K562 (cell line): ENCODE measurements at regions not wholly inside any gene's neighbourhood (a gene's known extent, or its start where the extent isn't known, plus 50 kb on each side); places are given as distances from the start of the nearest gene placed in this dataset.

Experiments
- ATAC-seq: fragments of 200-7000 bp; cut with Tn5 transposase; 3 replicates; pipeline ENCODE4 v1.9.1; 2020; ENCODE audit warnings: moderate library complexity
- BruUV-seq: library from RNA; stranded (reverse); fragments of 400-500 nt; replicated peaks from 2 replicates; lab custom pipeline; 2021; lab: Mats Ljungman, UMichigan
- CTCF ChIA-PET: fragments of 300-600 bp; formaldehyde crosslinking; extraction: SDS; loops from one replicate; lab custom pipeline; 2021; ENCODE audit warnings: low intra/inter-chr PET ratio; lab: Yijun Ruan, JAX
- POLR2A ChIA-PET: fragments of 300-600, 350-650 bp; sonication (Branson Sonifier 250); formaldehyde crosslinking; extraction: SDS; loops from one replicate; lab custom pipeline; 2021; ENCODE audit warnings: antibody characterized with exemption, inconsistent platforms; lab: Yijun Ruan, JAX
- DNase-seq, 4 experiments: peaks; one replicate each; pipeline versions ENCODE4 v3.0.0 to v3.0.0-alpha.2; 2011 to 2018; ENCODE audit warnings: low spot score in 3 of 4, mixed read lengths in 3 of 4; ENCODE audit errors: extremely low read depth in 1 of 4
- FAIRE-seq: peaks from 2 replicates; lab custom pipeline; 2011; peaks lifted over from hg19 to GRCh38; lab: Jason Lieb, UNC
- H2AFZ ChIP-seq: 2 replicates; pipeline ENCODE4 v1.6.0; 2011; ENCODE audit warnings: low read depth, low read length, control low read depth, inconsistent platforms
- H3K27ac ChIP-seq: fragments of 200-600 bp; 3 replicates; pipeline ENCODE4 v1.8.0; 2011; ENCODE audit warnings: low read depth, mild to moderate bottlenecking, control low read depth, inconsistent platforms, low read length, moderate library complexity, mixed read lengths; ENCODE audit errors: extremely low read depth
- H3K27me3 ChIP-seq, 2 experiments: fragments of 300-600 bp in 1 of 2; 2 replicates in 1 of 2; 3 replicates in 1 of 2; pipeline versions ENCODE4 v1.6.0 to v1.8.0; 2011; ENCODE audit warnings: inconsistent platforms in 2 of 2, low read length in 2 of 2, mild to moderate bottlenecking in 1 of 2, mixed read lengths in 1 of 2, moderate library complexity in 1 of 2; ENCODE audit not compliant: control insufficient read depth in 2 of 2, insufficient read depth in 2 of 2
- H3K36me3 ChIP-seq: fragments of 300-600 bp; 3 replicates; pipeline ENCODE4 v1.8.0; 2011; ENCODE audit warnings: mild to moderate bottlenecking, low read length, inconsistent platforms; ENCODE audit not compliant: control insufficient read depth, insufficient read depth
- H3K4me1 ChIP-seq, 2 experiments: fragments of 200-600 bp in 1 of 2; replicated peaks in 1 of 2; 2 replicates in 1 of 2; 3 replicates in 1 of 2; pipeline versions ENCODE4 v1.5.1 to v1.8.0; 2011; ENCODE audit warnings: inconsistent platforms in 2 of 2, low read length in 2 of 2, mild to moderate bottlenecking in 1 of 2, mixed read lengths in 1 of 2, moderate library complexity in 1 of 2; ENCODE audit not compliant: control insufficient read depth in 2 of 2, insufficient read depth in 2 of 2
- H3K4me2 ChIP-seq: 2 replicates; pipeline ENCODE4 v1.6.1; 2011; ENCODE audit warnings: low read length, control low read depth, inconsistent platforms, mixed read lengths; ENCODE audit not compliant: insufficient read depth
- H3K4me3 ChIP-seq: fragments of 200-600 bp; sonication (generic), shearing (Covaris generic); 2 replicates; pipeline ENCODE4 v1.5.1; 2016; ENCODE audit warnings: control low read depth, inconsistent platforms
- H3K79me2 ChIP-seq: fragments of 200-600 bp; 3 replicates; pipeline ENCODE4 v1.8.0; 2011; ENCODE audit warnings: low read length, inconsistent platforms; ENCODE audit not compliant: control insufficient read depth, insufficient read depth
- H3K9ac ChIP-seq, 2 experiments: 2 replicates each; pipeline versions ENCODE4 v1.6.0 to v1.6.1; 2011; ENCODE audit warnings: low read depth in 2 of 2, low read length in 2 of 2, control low read depth in 1 of 2, inconsistent platforms in 1 of 2, mild to moderate bottlenecking in 1 of 2, mixed read lengths in 1 of 2; ENCODE audit not compliant: insufficient read depth in 1 of 2
- H3K9me1 ChIP-seq: one replicate; pipeline ENCODE4 v1.6.0; 2011; ENCODE audit warnings: inconsistent platforms, mild to moderate bottlenecking, low read length, moderate library complexity; ENCODE audit not compliant: control insufficient read depth, insufficient read depth
- H3K9me3 ChIP-seq: replicated peaks from 2 replicates; pipeline ENCODE4 v1.5.1; 2011; ENCODE audit warnings: low read depth, low read length, inconsistent platforms; ENCODE audit not compliant: control insufficient read depth, insufficient read depth
- H4K20me1 ChIP-seq: replicated peaks from 2 replicates; pipeline ENCODE4 v1.6.1; 2011; ENCODE audit warnings: low read length, inconsistent platforms, mixed read lengths; ENCODE audit not compliant: control insufficient read depth, insufficient read depth
- GTF2A2 ChIP-seq: IDR thresholded peaks from 2 replicates; pipeline ENCODE4 v1.6.1; 2016; ENCODE audit warnings: mild to moderate bottlenecking, missing genetic modification characterization, missing compliant biosample characterization
- WHSC1 ChIP-seq: IDR thresholded peaks from one replicate; pipeline ENCODE4 v1.6.1; 2012; ENCODE audit warnings: low read length, control low read depth, inconsistent platforms
- WGBS: fragments of 100-300 bp; shearing (Covaris generic); methylation state at CpG from one replicate; pipeline ENCODE4 v1.1.6; 2016; ENCODE audit warnings: low coverage, mixed read lengths; ENCODE audit not compliant: insufficient coverage; ENCODE audit errors: missing lambda C conversion rate; 5-methylcytosine and 5-hydroxymethylcytosine counted together
- in situ Hi-C: fragments of 300-500 bp; cut with MboI; formaldehyde crosslinking; loops from 4 replicates; pipeline ENCODE4 v1.15.0; 2018; ENCODE audit warnings: inconsistent platforms, mixed read lengths
- intact Hi-C: fragments of 100-400 bp; cut with micrococcal nuclease; formaldehyde crosslinking; loops from 2 replicates; pipeline ENCODE4 v1.14.2; 2022
- TF ChIP-seq, protein P1 (sequence below), 2 experiments: fragments of 450-650 bp; formaldehyde crosslinking in 1 of 2; IDR thresholded peaks; 2 replicates each; pipeline versions ENCODE4 v1.4.0 to v1.6.1; 2014 to 2020; ENCODE audit warnings: mild to moderate bottlenecking in 2 of 2, borderline replicate concordance in 1 of 2, low read depth in 1 of 2
- TF ChIP-seq, protein P2 (sequence below): fragments of 250-450 bp; sonication (Bioruptor Pico); IDR thresholded peaks from 2 replicates; pipeline ENCODE4 v1.8.0; 2021; ENCODE audit warnings: moderate library complexity, mild to moderate bottlenecking, inconsistent platforms

DNA sequence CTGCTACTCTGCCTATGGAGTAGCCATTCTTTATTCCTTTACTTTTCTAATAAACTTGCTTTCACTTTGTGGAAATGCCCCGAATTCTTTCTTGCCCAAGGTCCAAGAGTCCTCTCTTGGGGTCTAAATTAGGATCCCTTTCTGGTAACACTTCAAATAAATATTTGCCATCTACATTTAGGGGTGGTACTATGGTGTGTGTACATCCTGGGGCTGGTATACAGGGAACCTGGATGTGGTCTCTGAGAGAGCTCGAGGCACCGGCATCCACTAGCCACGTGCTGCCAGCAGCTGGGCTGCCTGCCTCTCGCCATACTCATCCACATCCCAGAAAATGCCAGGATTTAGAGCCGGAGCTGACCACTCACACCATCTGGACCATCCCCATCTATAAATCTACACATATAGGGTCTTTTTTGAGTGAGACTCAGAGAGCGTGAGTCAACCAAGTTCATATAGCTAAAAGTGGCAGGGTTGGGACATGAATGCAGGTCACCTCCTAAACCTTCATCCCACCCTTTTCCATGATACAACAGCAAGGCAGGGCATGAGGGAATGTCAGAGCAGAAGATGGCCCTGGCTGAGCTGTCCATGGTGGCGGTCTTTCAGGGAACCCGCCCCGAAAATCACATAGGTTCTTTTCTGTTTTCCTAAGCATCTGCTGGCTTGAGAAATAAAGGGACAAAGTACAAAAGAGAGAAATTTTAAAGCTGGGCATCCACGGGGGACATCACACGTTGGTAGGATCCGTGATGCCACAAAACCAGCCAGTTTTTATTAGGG is 76.6 kb upstream of the F3 start:
- Histone ChIP-seq H3K4me3 (no peak overlapping the region), H3K36me3 (no peaks in the 10 kb centered on the region), H3K9me1 (no peaks in the 10 kb centered on the region), H3K9ac (no peak overlapping the region), H4K20me1 (0 out of 2 replicates have a peak, but pooled peaks cover 6% of the 10 kb centered on the region), H3K27ac (no peak overlapping the region), H3K27me3 (peaks cover 0 to 27% of the 10 kb centered on the region in 2 experiments; a peak in 2 of 5 replicates), H3K79me2 (no peaks in the 10 kb centered on the region), H3K9me3 (no peaks in the 10 kb centered on the region), H2AFZ (no peak overlapping the region)
- CTCF ChIA-PET, result no interaction called here
- no peak for ATAC-seq
- no peak for DNase-seq
- in situ Hi-C loops, result no loop called here
- TF ChIP-seq GTF2A2 (tag) (no peak), WHSC1 (no peak)
- TF ChIP-seq, protein P1, sequence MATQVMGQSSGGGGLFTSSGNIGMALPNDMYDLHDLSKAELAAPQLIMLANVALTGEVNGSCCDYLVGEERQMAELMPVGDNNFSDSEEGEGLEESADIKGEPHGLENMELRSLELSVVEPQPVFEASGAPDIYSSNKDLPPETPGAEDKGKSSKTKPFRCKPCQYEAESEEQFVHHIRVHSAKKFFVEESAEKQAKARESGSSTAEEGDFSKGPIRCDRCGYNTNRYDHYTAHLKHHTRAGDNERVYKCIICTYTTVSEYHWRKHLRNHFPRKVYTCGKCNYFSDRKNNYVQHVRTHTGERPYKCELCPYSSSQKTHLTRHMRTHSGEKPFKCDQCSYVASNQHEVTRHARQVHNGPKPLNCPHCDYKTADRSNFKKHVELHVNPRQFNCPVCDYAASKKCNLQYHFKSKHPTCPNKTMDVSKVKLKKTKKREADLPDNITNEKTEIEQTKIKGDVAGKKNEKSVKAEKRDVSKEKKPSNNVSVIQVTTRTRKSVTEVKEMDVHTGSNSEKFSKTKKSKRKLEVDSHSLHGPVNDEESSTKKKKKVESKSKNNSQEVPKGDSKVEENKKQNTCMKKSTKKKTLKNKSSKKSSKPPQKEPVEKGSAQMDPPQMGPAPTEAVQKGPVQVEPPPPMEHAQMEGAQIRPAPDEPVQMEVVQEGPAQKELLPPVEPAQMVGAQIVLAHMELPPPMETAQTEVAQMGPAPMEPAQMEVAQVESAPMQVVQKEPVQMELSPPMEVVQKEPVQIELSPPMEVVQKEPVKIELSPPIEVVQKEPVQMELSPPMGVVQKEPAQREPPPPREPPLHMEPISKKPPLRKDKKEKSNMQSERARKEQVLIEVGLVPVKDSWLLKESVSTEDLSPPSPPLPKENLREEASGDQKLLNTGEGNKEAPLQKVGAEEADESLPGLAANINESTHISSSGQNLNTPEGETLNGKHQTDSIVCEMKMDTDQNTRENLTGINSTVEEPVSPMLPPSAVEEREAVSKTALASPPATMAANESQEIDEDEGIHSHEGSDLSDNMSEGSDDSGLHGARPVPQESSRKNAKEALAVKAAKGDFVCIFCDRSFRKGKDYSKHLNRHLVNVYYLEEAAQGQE (IDR thresholded peaks at IDR 0.05; ENCODE audit: borderline replicate concordance), result peak; percentile 65
- TF ChIP-seq, protein P1 (CRISPR knock-in tag; IDR thresholded peaks at IDR 0.05; ENCODE audit: low read depth), result 0 out of 2 replicates have a peak, but pooled peaks have one; percentile 31
- TF ChIP-seq, protein P2, sequence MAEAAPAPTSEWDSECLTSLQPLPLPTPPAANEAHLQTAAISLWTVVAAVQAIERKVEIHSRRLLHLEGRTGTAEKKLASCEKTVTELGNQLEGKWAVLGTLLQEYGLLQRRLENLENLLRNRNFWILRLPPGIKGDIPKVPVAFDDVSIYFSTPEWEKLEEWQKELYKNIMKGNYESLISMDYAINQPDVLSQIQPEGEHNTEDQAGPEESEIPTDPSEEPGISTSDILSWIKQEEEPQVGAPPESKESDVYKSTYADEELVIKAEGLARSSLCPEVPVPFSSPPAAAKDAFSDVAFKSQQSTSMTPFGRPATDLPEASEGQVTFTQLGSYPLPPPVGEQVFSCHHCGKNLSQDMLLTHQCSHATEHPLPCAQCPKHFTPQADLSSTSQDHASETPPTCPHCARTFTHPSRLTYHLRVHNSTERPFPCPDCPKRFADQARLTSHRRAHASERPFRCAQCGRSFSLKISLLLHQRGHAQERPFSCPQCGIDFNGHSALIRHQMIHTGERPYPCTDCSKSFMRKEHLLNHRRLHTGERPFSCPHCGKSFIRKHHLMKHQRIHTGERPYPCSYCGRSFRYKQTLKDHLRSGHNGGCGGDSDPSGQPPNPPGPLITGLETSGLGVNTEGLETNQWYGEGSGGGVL, result no peak
- TF ChIP-seq, all 486 proteins: peak for 1
- POLR2A ChIA-PET, result interaction anchor here (0.6 kb wide), 1 partner anchor 441 kb away, joined by 3 read pairs; no protein-coding TSS in a partner anchor
- no peak for FAIRE-seq
- no peak overlapping the region for H3K4me2 ChIP-seq
- no TSS peak for BruUV-seq
- WGBS, result under 1% methylated on average over 13 of the region's 13 CpGs
- intact Hi-C loops, result no loop called here
- peaks cover 0 to 4% of the 10 kb centered on the region in 2 experiments; a peak in 2 of 5 replicates for H3K4me1 ChIP-seq
